ENCODE measurements at regions not wholly inside any gene's neighbourhood (a gene's known extent, or its start where the extent isn't known, plus 50 kb on each side); places are given as distances from the start of the nearest gene placed in this dataset.

GRCh38 chr13:74485757-74486156 lies 351.6 kb upstream of the KLF12 start:
- no peak for DNase-seq (ENCODE audit: low spot score)

- no peak for DNase-seq (ENCODE audit: low spot score)
These were observed 344.9 kb upstream of the KLF12 start for GRCh38 chr13:74479124-74479523.

- no peak for DNase-seq (ENCODE audit: low spot score)
These were observed 342.6 kb upstream of the KLF12 start for GRCh38 chr13:74476788-74477187.

GRCh38 chr13:74476365-74476764 lies 342.2 kb upstream of the KLF12 start:
- DNase-seq (ENCODE audit: low spot score) = no peak

GRCh38 chr13:74466864-74467263 lies 332.7 kb upstream of the KLF12 start:
- DNase-seq (ENCODE audit: low spot score) = no peak

- DNase-seq (ENCODE audit: low spot score) = no peak
These were observed 331.8 kb upstream of the KLF12 start for GRCh38 chr13:74466020-74466419.

- no peak for DNase-seq (ENCODE audit: low spot score)
These were observed 331.1 kb upstream of the KLF12 start for GRCh38 chr13:74465271-74465670.

- no peak for DNase-seq (ENCODE audit: low spot score)
These were observed 330.5 kb upstream of the KLF12 start for GRCh38 chr13:74464670-74465069.

GRCh38 chr13:74461011-74461410 lies 326.8 kb upstream of the KLF12 start:
- no peak for DNase-seq (ENCODE audit: low spot score)

- no peak for DNase-seq (ENCODE audit: low spot score)
These were observed 318.7 kb upstream of the KLF12 start for GRCh38 chr13:74452881-74453280.

GRCh38 chr13:74452176-74452575 lies 318.0 kb upstream of the KLF12 start:
- no peak for DNase-seq (ENCODE audit: low spot score)

GRCh38 chr13:74450964-74451363 lies 316.8 kb upstream of the KLF12 start:
- DNase-seq (ENCODE audit: low spot score) = no peak

- no peak for DNase-seq (ENCODE audit: low spot score)
These were observed 316.3 kb upstream of the KLF12 start for GRCh38 chr13:74450525-74450845.

GRCh38 chr13:74449811-74450524 lies 315.8 kb upstream of the KLF12 start:
- DNase-seq (ENCODE audit: low spot score) = no peak

- no peak for DNase-seq (ENCODE audit: low spot score)
These were observed 310.8 kb upstream of the KLF12 start for GRCh38 chr13:74444864-74445479.

GRCh38 chr13:74444161-74444571 lies 310.0 kb upstream of the KLF12 start:
- no peak for DNase-seq (ENCODE audit: low spot score)

- no peak for DNase-seq (ENCODE audit: low spot score)
These were observed 309.4 kb upstream of the KLF12 start for GRCh38 chr13:74443631-74444030.

- no peak for DNase-seq (ENCODE audit: low spot score)
These were observed 308.5 kb upstream of the KLF12 start for GRCh38 chr13:74442751-74443150.

- DNase-seq (ENCODE audit: low spot score) = no peak
These were observed 304.7 kb upstream of the KLF12 start for GRCh38 chr13:74438901-74439300.

- no peak for DNase-seq (ENCODE audit: low spot score)
These were observed 300.6 kb upstream of the KLF12 start for GRCh38 chr13:74434782-74435181.

- DNase-seq (ENCODE audit: low spot score) = no peak
These were observed 290.3 kb upstream of the KLF12 start for GRCh38 chr13:74424455-74424854.

GRCh38 chr13:74423434-74423833 lies 289.2 kb upstream of the KLF12 start:
- DNase-seq (ENCODE audit: low spot score) = no peak

- no peak for DNase-seq (ENCODE audit: low spot score)
These were observed 280.3 kb upstream of the KLF12 start for GRCh38 chr13:74414458-74414857.

GRCh38 chr13:74413482-74413881 lies 279.3 kb upstream of the KLF12 start:
- no peak for DNase-seq (ENCODE audit: low spot score)

Measured in CD4-positive, alpha-beta T cell treated with Interleukin-15 for 4 hours (primary cell).